ENCODE measurements at regions not wholly inside any gene's neighbourhood (a gene's known extent, or its start where the extent isn't known, plus 50 kb on each side); places are given as distances from the start of the nearest gene placed in this dataset.

DNA sequence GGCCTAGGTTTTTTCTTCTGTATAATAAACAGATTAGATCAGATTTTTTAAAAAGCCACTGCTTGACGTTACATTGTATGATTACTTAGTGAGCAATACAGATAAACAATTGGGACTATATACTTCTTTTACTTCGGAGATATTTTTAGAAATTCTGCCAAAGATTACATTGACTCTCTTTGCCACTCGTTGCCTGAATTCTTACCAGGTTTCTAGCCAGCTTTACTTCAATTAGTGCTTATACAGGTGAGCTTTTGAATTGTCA lies 156.6 kb downstream of the HAUS1 start:
- RAD21 ChIA-PET (ENCODE audit: low non-redundant PET in 1 of 2, low total read pairs in 2 of 2, uncharacterized antibody in 2 of 2, unreplicated experiment in 2 of 2) = no interaction called here
- Histone ChIP-seq H4K20me1 (ENCODE audit: insufficient read depth) (0 out of 2 replicates have a peak, but pooled peaks cover 2% of the 10 kb centered on the region), H3K9me3 (ENCODE audit: control insufficient read depth in 1 of 2, insufficient read depth in 1 of 2, low read depth in 1 of 2, low read length in 2 of 2) (no peaks in the 10 kb centered on the region), H3K9me2 (ENCODE audit: insufficient read depth) (no peaks in the 10 kb centered on the region), H3K4me3 (replicated peaks in 1 of 2; ENCODE audit: low read depth in 1 of 2, low read length in 2 of 2) (no peak overlapping the region), H3K9ac (ENCODE audit: low read length) (no peak overlapping the region), H3K79me2 (ENCODE audit: insufficient read depth, low read length) (peaks cover 14% of the 10 kb centered on the region; the same call in 1 of the 2 replicates), H3K4me1 (ENCODE audit: control insufficient read depth in 1 of 2, insufficient read depth in 2 of 2, low read length in 2 of 2) (peaks cover 0 to 9% of the 10 kb centered on the region in 2 experiments; a peak in 1 of 4 replicates), H2AFZ (ENCODE audit: low read depth, low read length, poor library complexity, severe bottlenecking) (no peak overlapping the region), H3K27ac (ENCODE audit: low read depth, low read length) (no peak overlapping the region), H3K36me3 (ENCODE audit: control insufficient read depth in 1 of 2, insufficient read depth in 2 of 2, low read length in 2 of 2) (peaks cover 0 to 13% of the 10 kb centered on the region in 2 experiments; a peak in 1 of 4 replicates), H3K4me2 (ENCODE audit: low read length) (no peak overlapping the region), H3K27me3 (ENCODE audit: insufficient read depth, low read length) (no peaks in the 10 kb centered on the region)
- TF ChIP-seq SRF (IDR thresholded peaks at IDR 0.05; ENCODE audit: low read depth) (no peak), SP1 (IDR thresholded peaks at IDR 0.05; ENCODE audit: low read depth) (no peak), ZFX (IDR thresholded peaks at IDR 0.05) (no peak), ZNF274 (IDR thresholded peaks at IDR 0.05; ENCODE audit: low read depth, low read length) (no peak)
- TF ChIP-seq, protein P1, sequence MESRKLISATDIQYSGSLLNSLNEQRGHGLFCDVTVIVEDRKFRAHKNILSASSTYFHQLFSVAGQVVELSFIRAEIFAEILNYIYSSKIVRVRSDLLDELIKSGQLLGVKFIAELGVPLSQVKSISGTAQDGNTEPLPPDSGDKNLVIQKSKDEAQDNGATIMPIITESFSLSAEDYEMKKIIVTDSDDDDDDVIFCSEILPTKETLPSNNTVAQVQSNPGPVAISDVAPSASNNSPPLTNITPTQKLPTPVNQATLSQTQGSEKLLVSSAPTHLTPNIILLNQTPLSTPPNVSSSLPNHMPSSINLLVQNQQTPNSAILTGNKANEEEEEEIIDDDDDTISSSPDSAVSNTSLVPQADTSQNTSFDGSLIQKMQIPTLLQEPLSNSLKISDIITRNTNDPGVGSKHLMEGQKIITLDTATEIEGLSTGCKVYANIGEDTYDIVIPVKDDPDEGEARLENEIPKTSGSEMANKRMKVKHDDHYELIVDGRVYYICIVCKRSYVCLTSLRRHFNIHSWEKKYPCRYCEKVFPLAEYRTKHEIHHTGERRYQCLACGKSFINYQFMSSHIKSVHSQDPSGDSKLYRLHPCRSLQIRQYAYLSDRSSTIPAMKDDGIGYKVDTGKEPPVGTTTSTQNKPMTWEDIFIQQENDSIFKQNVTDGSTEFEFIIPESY (IDR thresholded peaks at IDR 0.05; ENCODE audit: extremely low read depth, insufficient replicate concordance, low read length) = no peak
- CTCF ChIA-PET = no interaction called here
- DNase-seq (ENCODE audit: low read depth, low spot score) = no peak
- POLR2A ChIA-PET = no interaction called here
- ATAC-seq = no peak
- no TSS peak for BruUV-seq (replicated peaks)
- intact Hi-C loops (cut with micrococcal nuclease) = loop anchor here (10.0 kb wide), 1 partner anchor 106 kb away; no protein-coding TSS in a partner anchor

DNA sequence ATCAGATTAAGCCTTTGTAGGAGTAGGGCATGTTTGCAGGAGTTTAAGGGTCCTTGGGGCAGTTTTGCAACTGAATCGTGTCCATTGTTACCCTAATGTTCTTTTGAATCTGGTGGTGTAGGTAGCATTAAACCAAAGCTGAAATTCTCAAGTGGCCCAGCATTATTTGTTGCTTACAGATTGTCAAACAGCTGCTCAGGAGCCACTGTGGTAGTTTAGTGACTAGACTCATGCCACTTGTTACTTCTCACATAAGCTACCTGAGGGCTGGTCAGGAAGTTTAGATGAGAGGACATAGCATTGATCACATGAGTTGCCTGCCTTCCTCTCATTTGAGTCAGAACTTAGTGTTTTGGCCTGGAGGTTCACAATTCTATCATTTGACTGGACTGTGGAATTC lies 157.6 kb downstream of the HAUS1 start:
- no peak for ATAC-seq
- no peak overlapping the region for H3K9ac ChIP-seq (ENCODE audit: low read length)
- no peak for TF ChIP-seq JUND (IDR thresholded peaks at IDR 0.05)
- TF ChIP-seq ELF1 (IDR thresholded peaks at IDR 0.05; ENCODE audit: borderline replicate concordance, low read depth) = no peak
- no peak for TF ChIP-seq CEBPB (IDR thresholded peaks at IDR 0.05; ENCODE audit: low read depth)
- no peak for TF ChIP-seq POLR2AphosphoS5 (IDR thresholded peaks at IDR 0.05; ENCODE audit: low read depth, low read length)
- no peak for TF ChIP-seq CBX3 (IDR thresholded peaks at IDR 0.05; ENCODE audit: low read depth)
- TF ChIP-seq SRF (IDR thresholded peaks at IDR 0.05; ENCODE audit: low read depth) = no peak
- TF ChIP-seq EGR1 (IDR thresholded peaks at IDR 0.05; ENCODE audit: low read depth) = no peak
- TF ChIP-seq, protein P2, sequence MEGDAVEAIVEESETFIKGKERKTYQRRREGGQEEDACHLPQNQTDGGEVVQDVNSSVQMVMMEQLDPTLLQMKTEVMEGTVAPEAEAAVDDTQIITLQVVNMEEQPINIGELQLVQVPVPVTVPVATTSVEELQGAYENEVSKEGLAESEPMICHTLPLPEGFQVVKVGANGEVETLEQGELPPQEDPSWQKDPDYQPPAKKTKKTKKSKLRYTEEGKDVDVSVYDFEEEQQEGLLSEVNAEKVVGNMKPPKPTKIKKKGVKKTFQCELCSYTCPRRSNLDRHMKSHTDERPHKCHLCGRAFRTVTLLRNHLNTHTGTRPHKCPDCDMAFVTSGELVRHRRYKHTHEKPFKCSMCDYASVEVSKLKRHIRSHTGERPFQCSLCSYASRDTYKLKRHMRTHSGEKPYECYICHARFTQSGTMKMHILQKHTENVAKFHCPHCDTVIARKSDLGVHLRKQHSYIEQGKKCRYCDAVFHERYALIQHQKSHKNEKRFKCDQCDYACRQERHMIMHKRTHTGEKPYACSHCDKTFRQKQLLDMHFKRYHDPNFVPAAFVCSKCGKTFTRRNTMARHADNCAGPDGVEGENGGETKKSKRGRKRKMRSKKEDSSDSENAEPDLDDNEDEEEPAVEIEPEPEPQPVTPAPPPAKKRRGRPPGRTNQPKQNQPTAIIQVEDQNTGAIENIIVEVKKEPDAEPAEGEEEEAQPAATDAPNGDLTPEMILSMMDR (IDR thresholded peaks at IDR 0.05 in 2 of 3, conservative IDR thresholded peaks at IDR 0.05 in 1 of 3; ENCODE audit: borderline replicate concordance in 1 of 3, insufficient read depth in 1 of 3, low read depth in 2 of 3, low read length in 2 of 3) = no peak
- no peak for TF ChIP-seq EZH2phosphoT487 (IDR thresholded peaks at IDR 0.05; ENCODE audit: borderline replicate concordance)
- TF ChIP-seq YY1 (IDR thresholded peaks at IDR 0.05; ENCODE audit: extremely low read depth, insufficient replicate concordance, low read depth, low read length) = no peak
- TF ChIP-seq TCF7L2 (IDR thresholded peaks at IDR 0.05; ENCODE audit: borderline replicate concordance, extremely low read depth, insufficient read depth, insufficient read length) = no peak
- TF ChIP-seq, protein P3, sequence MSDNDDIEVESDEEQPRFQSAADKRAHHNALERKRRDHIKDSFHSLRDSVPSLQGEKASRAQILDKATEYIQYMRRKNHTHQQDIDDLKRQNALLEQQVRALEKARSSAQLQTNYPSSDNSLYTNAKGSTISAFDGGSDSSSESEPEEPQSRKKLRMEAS (IDR thresholded peaks at IDR 0.05) = no peak
- TF ChIP-seq RAD21 (IDR thresholded peaks at IDR 0.05; ENCODE audit: low read depth) = no peak
- RAD21 ChIA-PET (ENCODE audit: low non-redundant PET in 1 of 2, low total read pairs in 2 of 2, uncharacterized antibody in 2 of 2, unreplicated experiment in 2 of 2) = no interaction called here
- no peaks in the 10 kb centered on the region for H3K9me2 ChIP-seq (ENCODE audit: insufficient read depth)
- H3K4me1 ChIP-seq (ENCODE audit: control insufficient read depth in 1 of 2, insufficient read depth in 2 of 2, low read length in 2 of 2) = peaks cover 0 to 9% of the 10 kb centered on the region in 2 experiments; a peak in 1 of 4 replicates
- peaks cover 0 to 13% of the 10 kb centered on the region in 2 experiments; a peak in 1 of 4 replicates for H3K36me3 ChIP-seq (ENCODE audit: control insufficient read depth in 1 of 2, insufficient read depth in 2 of 2, low read length in 2 of 2)
- POLR2A ChIA-PET = no interaction called here
- DNase-seq (ENCODE audit: low read depth, low spot score) = no peak
- no peak overlapping the region for H2AFZ ChIP-seq (ENCODE audit: low read depth, low read length, poor library complexity, severe bottlenecking)
- no peak overlapping the region for H3K27ac ChIP-seq (ENCODE audit: low read depth, low read length)
- no peak overlapping the region for H3K4me3 ChIP-seq (replicated peaks in 1 of 2; ENCODE audit: low read depth in 1 of 2, low read length in 2 of 2)
- no peaks in the 10 kb centered on the region for H3K9me3 ChIP-seq (ENCODE audit: control insufficient read depth in 1 of 2, insufficient read depth in 1 of 2, low read depth in 1 of 2, low read length in 2 of 2)
- no peaks in the 10 kb centered on the region for H4K20me1 ChIP-seq (ENCODE audit: insufficient read depth)
- no TSS peak for BruUV-seq (replicated peaks)
- CTCF ChIA-PET = interaction anchor here (1.1 kb wide), 1 partner anchor 89 kb away, joined by 4 read pairs; no protein-coding TSS in a partner anchor
- intact Hi-C loops (cut with micrococcal nuclease) = loop anchor here (10.0 kb wide), 1 partner anchor 107 kb away; no protein-coding TSS in a partner anchor
- no peaks in the 10 kb centered on the region for H3K27me3 ChIP-seq (ENCODE audit: insufficient read depth, low read length)
- peaks cover 14% of the 10 kb centered on the region; the same call in 1 of the 2 replicates for H3K79me2 ChIP-seq (ENCODE audit: insufficient read depth, low read length)
- no peak overlapping the region for H3K4me2 ChIP-seq (ENCODE audit: low read length)

Data from HCT116 (cell line).